Activated T-cell treated with anti-CD3 and anti-CD28 coated beads, Interleukin-2, amount 50 U/mL, for 24 hours (primary cell): ENCODE measurements at regions not wholly inside any gene's neighbourhood (a gene's known extent, or its start where the extent isn't known, plus 50 kb on each side); places are given as distances from the start of the nearest gene placed in this dataset.
A peak's percentile ranks its signal among the peaks of the same experiment; 100 is the strongest.
"Not testable (repeated sequence)": the region's sequence is repeated elsewhere in the genome, so short reads cannot be mapped to it uniquely, and the experiment has no call there.

Experiments
- DNase-seq: peaks from one replicate; pipeline ENCODE4 v3.0.0-alpha.2; 2020
- H3K27ac Mint-ChIP-seq: 2 replicates; pipeline ENCODE4 v1.8.0; 2020; ENCODE audit warnings: mild to moderate bottlenecking, mixed read lengths
- H3K27me3 Mint-ChIP-seq: 2 replicates; pipeline ENCODE4 v1.8.0; 2020; ENCODE audit warnings: mixed read lengths
- H3K36me3 Mint-ChIP-seq: 2 replicates; pipeline ENCODE4 v1.8.0; 2020; ENCODE audit warnings: low read depth, mixed read lengths
- H3K4me1 Mint-ChIP-seq: 2 replicates; pipeline ENCODE4 v1.8.0; 2020; ENCODE audit warnings: low read depth, mixed read lengths
- H3K4me3 Mint-ChIP-seq: 2 replicates; pipeline ENCODE4 v1.8.0; 2020; ENCODE audit warnings: mild to moderate bottlenecking, moderate library complexity, mixed read lengths
- H3K9me3 Mint-ChIP-seq: 2 replicates; pipeline ENCODE4 v1.8.0; 2020; ENCODE audit warnings: mixed read lengths

GRCh38 chr1:185653615-185654014 lies 80.6 kb upstream of the HMCN1 start:
- no peaks in the 10 kb centered on the region for H3K4me1 Mint-ChIP-seq
- H3K36me3 Mint-ChIP-seq, result no peaks in the 10 kb centered on the region
- H3K27me3 Mint-ChIP-seq, result no peaks in the 10 kb centered on the region
- H3K4me3 Mint-ChIP-seq, result no peak overlapping the region
- no peak for DNase-seq
- no peak overlapping the region for H3K27ac Mint-ChIP-seq
- no peaks in the 10 kb centered on the region for H3K9me3 Mint-ChIP-seq

GRCh38 chr1:185652348-185652747 lies 81.8 kb upstream of the HMCN1 start:
- Mint-ChIP-seq H3K36me3 (no peaks in the 10 kb centered on the region), H3K27ac (no peak overlapping the region), H3K4me3 (no peak overlapping the region), H3K27me3 (no peaks in the 10 kb centered on the region), H3K4me1 (peaks cover 9% of the 10 kb centered on the region), H3K9me3 (peaks cover 4% of the 10 kb centered on the region)
- DNase-seq, result no peak

GRCh38 chr1:185650602-185651230 lies 83.5 kb upstream of the HMCN1 start:
- no peaks in the 10 kb centered on the region for H3K27me3 Mint-ChIP-seq
- peaks cover 4% of the 10 kb centered on the region for H3K9me3 Mint-ChIP-seq
- H3K36me3 Mint-ChIP-seq, result no peaks in the 10 kb centered on the region
- no peak for DNase-seq
- no peak overlapping the region for H3K4me3 Mint-ChIP-seq
- H3K27ac Mint-ChIP-seq, result no peak overlapping the region
- H3K4me1 Mint-ChIP-seq, result peaks cover 25% of the 10 kb centered on the region

GRCh38 chr1:185648858-185649589 lies 85.2 kb upstream of the HMCN1 start:
- DNase-seq, result no peak
- Mint-ChIP-seq H3K9me3 (peaks cover 13% of the 10 kb centered on the region), H3K36me3 (no peaks in the 10 kb centered on the region), H3K27ac (no peak overlapping the region), H3K4me3 (no peak overlapping the region), H3K4me1 (peaks cover 40% of the 10 kb centered on the region), H3K27me3 (no peaks in the 10 kb centered on the region)

- Mint-ChIP-seq H3K27ac (peak overlapping the region; percentile 30), H3K4me1 (peaks cover 42% of the 10 kb centered on the region), H3K9me3 (peaks cover 13% of the 10 kb centered on the region)
- H3K36me3 Mint-ChIP-seq, H3K27me3 Mint-ChIP-seq, DNase-seq, H3K4me3 Mint-ChIP-seq: not testable (repeated sequence)
Measured at GRCh38 chr1:185647597-185648267, 86.5 kb upstream of the HMCN1 start.

GRCh38 chr1:185646202-185646683 lies 87.9 kb upstream of the HMCN1 start:
- no peak for DNase-seq
- peak overlapping the region; percentile 26 for H3K27ac Mint-ChIP-seq
- H3K27me3 Mint-ChIP-seq, result no peaks in the 10 kb centered on the region
- peaks cover 42% of the 10 kb centered on the region for H3K4me1 Mint-ChIP-seq
- no peak overlapping the region for H3K4me3 Mint-ChIP-seq
- H3K36me3 Mint-ChIP-seq, result no peaks in the 10 kb centered on the region
- peaks cover 13% of the 10 kb centered on the region for H3K9me3 Mint-ChIP-seq

- Mint-ChIP-seq H3K27me3 (no peaks in the 10 kb centered on the region), H3K9me3 (peaks cover 15% of the 10 kb centered on the region), H3K4me3 (no peak overlapping the region), H3K27ac (no peak overlapping the region), H3K4me1 (peaks cover 42% of the 10 kb centered on the region), H3K36me3 (no peaks in the 10 kb centered on the region)
- DNase-seq, result no peak
Measured at GRCh38 chr1:185645686-185646085, 88.5 kb upstream of the HMCN1 start.

- no peak for DNase-seq
- H3K27me3 Mint-ChIP-seq, result no peaks in the 10 kb centered on the region
- H3K4me3 Mint-ChIP-seq, result no peak overlapping the region
- H3K36me3 Mint-ChIP-seq, result no peaks in the 10 kb centered on the region
- H3K4me1 Mint-ChIP-seq, result peaks cover 42% of the 10 kb centered on the region
- no peak overlapping the region for H3K27ac Mint-ChIP-seq
- peaks cover 15% of the 10 kb centered on the region for H3K9me3 Mint-ChIP-seq
Measured at GRCh38 chr1:185645162-185645640, 89.0 kb upstream of the HMCN1 start.

GRCh38 chr1:185644531-185644930 lies 89.7 kb upstream of the HMCN1 start:
- H3K4me1 Mint-ChIP-seq, result peaks cover 42% of the 10 kb centered on the region
- DNase-seq, result no peak
- H3K36me3 Mint-ChIP-seq, result no peaks in the 10 kb centered on the region
- no peaks in the 10 kb centered on the region for H3K27me3 Mint-ChIP-seq
- no peak overlapping the region for H3K27ac Mint-ChIP-seq
- H3K4me3 Mint-ChIP-seq, result no peak overlapping the region
- peaks cover 15% of the 10 kb centered on the region for H3K9me3 Mint-ChIP-seq

GRCh38 chr1:185636848-185637247 lies 97.3 kb upstream of the HMCN1 start:
- Mint-ChIP-seq H3K27me3 (no peaks in the 10 kb centered on the region), H3K27ac (peak overlapping the region; percentile 90), H3K36me3 (peaks cover 6% of the 10 kb centered on the region), H3K4me3 (no peak overlapping the region), H3K4me1 (peaks cover 19% of the 10 kb centered on the region), H3K9me3 (peaks cover 20% of the 10 kb centered on the region)
- DNase-seq, result no peak

GRCh38 chr1:185634704-185635103 lies 99.5 kb upstream of the HMCN1 start:
- no peak for DNase-seq
- peaks cover 18% of the 10 kb centered on the region for H3K9me3 Mint-ChIP-seq
- H3K4me3 Mint-ChIP-seq, result no peak overlapping the region
- H3K4me1 Mint-ChIP-seq, result peaks cover 19% of the 10 kb centered on the region
- no peaks in the 10 kb centered on the region for H3K27me3 Mint-ChIP-seq
- H3K27ac Mint-ChIP-seq, result no peak overlapping the region
- H3K36me3 Mint-ChIP-seq, result peaks cover 6% of the 10 kb centered on the region

GRCh38 chr1:185632659-185633423 lies 101.3 kb upstream of the HMCN1 start:
- no peaks in the 10 kb centered on the region for H3K27me3 Mint-ChIP-seq
- no peak overlapping the region for H3K27ac Mint-ChIP-seq
- H3K36me3 Mint-ChIP-seq, result peaks cover 4% of the 10 kb centered on the region
- H3K4me1 Mint-ChIP-seq, result peaks cover 17% of the 10 kb centered on the region
- DNase-seq, result no peak
- H3K9me3 Mint-ChIP-seq, result peaks cover 13% of the 10 kb centered on the region
- no peak overlapping the region for H3K4me3 Mint-ChIP-seq

- Mint-ChIP-seq H3K4me1 (peaks cover 10% of the 10 kb centered on the region), H3K27me3 (no peaks in the 10 kb centered on the region), H3K27ac (no peak overlapping the region), H3K36me3 (no peaks in the 10 kb centered on the region), H3K9me3 (peaks cover 7% of the 10 kb centered on the region), H3K4me3 (no peak overlapping the region)
- no peak for DNase-seq
Measured at GRCh38 chr1:185631843-185632242, 102.3 kb upstream of the HMCN1 start.

- Mint-ChIP-seq H3K36me3 (no peaks in the 10 kb centered on the region), H3K27me3 (no peaks in the 10 kb centered on the region), H3K9me3 (no peaks in the 10 kb centered on the region), H3K4me3 (no peak overlapping the region), H3K4me1 (no peaks in the 10 kb centered on the region), H3K27ac (no peak overlapping the region)
- no peak for DNase-seq
Measured at GRCh38 chr1:185627761-185628501, 106.3 kb upstream of the HMCN1 start.
